Calu3 (cell line): ENCODE measurements at regions not wholly inside any gene's neighbourhood (a gene's known extent, or its start where the extent isn't known, plus 50 kb on each side); places are given as distances from the start of the nearest gene placed in this dataset.

Source experiments
- BruUV-seq: library from RNA; stranded (reverse); fragments of 400-500 nt; replicated peaks from 2 replicates; lab custom pipeline; 2021; lab: Mats Ljungman, UMichigan
- CTCF ChIA-PET: fragments of 300-600 bp; sonication (Branson Sonifier 250); formaldehyde crosslinking; loops from one replicate; lab custom pipeline; 2022; ENCODE audit warnings: antibody characterized with exemption; lab: Charles Lee
- DNase-seq: peaks from one replicate; pipeline ENCODE4 v3.0.0; 2022
- H3K27ac Mint-ChIP-seq: one replicate; pipeline ENCODE4 v1.8.0; 2022; ENCODE audit warnings: mixed read lengths; ENCODE audit not compliant: unreplicated experiment
- H3K27me3 Mint-ChIP-seq: one replicate; pipeline ENCODE4 v1.8.0; 2022; ENCODE audit warnings: mixed read lengths; ENCODE audit not compliant: unreplicated experiment
- H3K36me3 Mint-ChIP-seq: one replicate; pipeline ENCODE4 v1.8.0; 2022; ENCODE audit warnings: mild to moderate bottlenecking, moderate library complexity, mixed read lengths; ENCODE audit not compliant: insufficient read depth, unreplicated experiment
- H3K4me1 Mint-ChIP-seq: one replicate; pipeline ENCODE4 v1.8.0; 2022; ENCODE audit warnings: mild to moderate bottlenecking, low read depth, mixed read lengths; ENCODE audit not compliant: unreplicated experiment
- H3K4me3 Mint-ChIP-seq: one replicate; pipeline ENCODE4 v1.8.0; 2022; ENCODE audit warnings: mild to moderate bottlenecking, low read depth, moderate library complexity, mixed read lengths; ENCODE audit not compliant: unreplicated experiment
- H3K9me3 Mint-ChIP-seq: one replicate; pipeline ENCODE4 v1.8.0; 2022; ENCODE audit warnings: low read depth, mixed read lengths; ENCODE audit not compliant: unreplicated experiment
- CTCF ChIP-seq: fragments of 200-600 bp; IDR thresholded peaks from one replicate; pipeline ENCODE4 v1.8.0; 2022; ENCODE audit warnings: antibody characterized with exemption; ENCODE audit not compliant: unreplicated experiment
- intact Hi-C: fragments of 100-400 bp; cut with micrococcal nuclease; formaldehyde crosslinking; loops from one replicate; pipeline ENCODE4 v1.10.0; 2022; ENCODE audit not compliant: unreplicated experiment

- Mint-ChIP-seq H3K4me3 (no peak overlapping the region), H3K27ac (no peak overlapping the region), H3K9me3 (peaks cover 8% of the 10 kb centered on the region), H3K36me3 (no peaks in the 10 kb centered on the region), H3K27me3 (peaks cover 48% of the 10 kb centered on the region), H3K4me1 (no peaks in the 10 kb centered on the region)
- CTCF ChIA-PET = no interaction called here
- BruUV-seq = no TSS peak
- DNase-seq = no peak
- intact Hi-C loops = no loop called here
- TF ChIP-seq CTCF = no peak
These were observed 58.0 kb upstream of the ZNF236 start for GRCh38 chr18:76764291-76764901.

- CTCF ChIA-PET = interaction anchor here (0.6 kb wide), 1 partner anchor 268 kb away, joined by 3 read pairs; no protein-coding TSS in a partner anchor
- intact Hi-C loops = no loop called here
- no TSS peak for BruUV-seq
- no peak for DNase-seq
- peaks cover 18% of the 10 kb centered on the region for H3K27me3 Mint-ChIP-seq
- H3K9me3 Mint-ChIP-seq = no peaks in the 10 kb centered on the region
- no peak overlapping the region for H3K4me3 Mint-ChIP-seq
- no peaks in the 10 kb centered on the region for H3K36me3 Mint-ChIP-seq
- no peak overlapping the region for H3K27ac Mint-ChIP-seq
- TF ChIP-seq CTCF = no peak
- no peaks in the 10 kb centered on the region for H3K4me1 Mint-ChIP-seq
These were observed 63.3 kb upstream of the ZNF236 start for GRCh38 chr18:76759056-76759455.

GRCh38 chr18:76757925-76758324 is 64.4 kb upstream of the ZNF236 start:
- peaks cover 18% of the 10 kb centered on the region for H3K27me3 Mint-ChIP-seq
- DNase-seq = no peak
- no peak overlapping the region for H3K4me3 Mint-ChIP-seq
- H3K36me3 Mint-ChIP-seq = no peaks in the 10 kb centered on the region
- TF ChIP-seq CTCF = no peak
- H3K27ac Mint-ChIP-seq = no peak overlapping the region
- BruUV-seq = no TSS peak
- no peaks in the 10 kb centered on the region for H3K4me1 Mint-ChIP-seq
- H3K9me3 Mint-ChIP-seq = no peaks in the 10 kb centered on the region
- intact Hi-C loops = no loop called here
- CTCF ChIA-PET = no interaction called here

GRCh38 chr18:76757335-76757734 is 65.0 kb upstream of the ZNF236 start:
- CTCF ChIA-PET = no interaction called here
- Mint-ChIP-seq H3K4me1 (no peaks in the 10 kb centered on the region), H3K36me3 (no peaks in the 10 kb centered on the region), H3K4me3 (no peak overlapping the region), H3K27me3 (peaks cover 13% of the 10 kb centered on the region), H3K9me3 (no peaks in the 10 kb centered on the region), H3K27ac (no peak overlapping the region)
- TF ChIP-seq CTCF = no peak
- intact Hi-C loops = no loop called here
- DNase-seq = no peak
- BruUV-seq = no TSS peak
